CD4-positive, CD25-positive, alpha-beta regulatory T cell (primary cell): ENCODE measurements at regions not wholly inside any gene's neighbourhood (a gene's known extent, or its start where the extent isn't known, plus 50 kb on each side); places are given as distances from the start of the nearest gene placed in this dataset.
A peak's percentile ranks its signal among the peaks of the same experiment; 100 is the strongest.

Experiments
- ATAC-seq, 2 donors: fragments of 150-1000 bp; cut with Tn5 transposase; one replicate each; pipeline ENCODE4 v1.10.0; 2021; ENCODE audit warnings: low read depth in 2 of 2, moderate number of reproducible peaks in 2 of 2, moderate library complexity in 1 of 2
- DNase-seq, 3 donors: peaks; one replicate each; pipeline versions ENCODE4 v3.0.0 to v3.0.0-alpha.2; 2012 to 2022; ENCODE audit warnings: mixed read lengths in 1 of 3
- H3K27ac ChIP-seq: one replicate; pipeline ENCODE4 v1.7.0; 2013; ENCODE audit warnings: mild to moderate bottlenecking, low read length; ENCODE audit not compliant: insufficient read depth, poor library complexity, severe bottlenecking
- H3K27me3 ChIP-seq: one replicate; pipeline ENCODE4 v1.7.0; 2013; ENCODE audit warnings: low read length; ENCODE audit not compliant: control insufficient read depth, insufficient read depth
- H3K36me3 ChIP-seq: one replicate; pipeline ENCODE4 v1.7.0; 2013; ENCODE audit warnings: mild to moderate bottlenecking, low read length, moderate library complexity; ENCODE audit not compliant: control insufficient read depth, insufficient read depth
- H3K4me1 ChIP-seq: 2 replicates; pipeline ENCODE4 v1.7.0; 2013; ENCODE audit warnings: mild to moderate bottlenecking, low read length; ENCODE audit not compliant: insufficient read depth, control insufficient read depth, poor library complexity, severe bottlenecking
- H3K4me3 ChIP-seq: one replicate; pipeline ENCODE4 v1.7.0; 2013; ENCODE audit warnings: low read depth, mild to moderate bottlenecking, low read length, moderate library complexity
- H3K9me3 ChIP-seq, 2 experiments: 1 replicate in 1 of 2; 2 replicates in 1 of 2; pipeline ENCODE4 v1.7.0; 2013; ENCODE audit warnings: low read length in 2 of 2, mild to moderate bottlenecking in 1 of 2, moderate library complexity in 1 of 2; ENCODE audit not compliant: control insufficient read depth in 2 of 2
- H3K27ac Mint-ChIP-seq, 3 donors: one replicate each; pipeline ENCODE4 v1.8.0; 2020 to 2022; ENCODE audit warnings: mild to moderate bottlenecking in 3 of 3, mixed read lengths in 3 of 3, moderate library complexity in 2 of 3
- H3K27me3 Mint-ChIP-seq: one replicate; pipeline ENCODE4 v1.8.0; 2022; ENCODE audit warnings: mild to moderate bottlenecking, mixed read lengths
- H3K36me3 Mint-ChIP-seq: one replicate; pipeline ENCODE4 v1.8.0; 2020; ENCODE audit warnings: mixed read lengths
- H3K4me1 Mint-ChIP-seq, 4 donors: one replicate each; pipeline ENCODE4 v1.8.0; 2020 to 2022; ENCODE audit warnings: mixed read lengths in 4 of 4, mild to moderate bottlenecking in 1 of 4
- H3K4me3 Mint-ChIP-seq, 4 donors: one replicate each; pipeline ENCODE4 v1.8.0; 2020 to 2022; ENCODE audit warnings: mild to moderate bottlenecking in 4 of 4, mixed read lengths in 4 of 4, moderate library complexity in 3 of 4
- H3K9me3 Mint-ChIP-seq, 7 donors: one replicate each; pipeline ENCODE4 v1.8.0; 2020 to 2022; ENCODE audit warnings: mixed read lengths in 7 of 7, mild to moderate bottlenecking in 3 of 7, moderate library complexity in 2 of 7

GRCh38 chr18:43789234-43790000 lies 512.1 kb upstream of the SYT4 start:
- ATAC-seq (no peak), DNase-seq (no peak)
- Histone ChIP-seq H3K36me3 (no peaks in the 10 kb centered on the region), H3K27ac (no peak overlapping the region), H3K27me3 (no peaks in the 10 kb centered on the region), H3K4me1 (no peaks in the 10 kb centered on the region), H3K9me3 (no peaks in the 10 kb centered on the region), H3K4me3 (no peak overlapping the region)
- no peaks in the 10 kb centered on the region for H3K4me1 Mint-ChIP-seq
- peaks cover 0 to 9% (median 4%) of the 10 kb centered on the region in 7 donors for H3K9me3 Mint-ChIP-seq
- no peaks in the 10 kb centered on the region for H3K27me3 Mint-ChIP-seq
- H3K36me3 Mint-ChIP-seq = no peaks in the 10 kb centered on the region
- H3K27ac Mint-ChIP-seq = no peak overlapping the region
- H3K4me3 Mint-ChIP-seq = no peak overlapping the region

GRCh38 chr18:43793910-43794309 lies 516.6 kb upstream of the SYT4 start:
- no peaks in the 10 kb centered on the region for H3K27me3 Mint-ChIP-seq
- no peak overlapping the region for H3K4me3 Mint-ChIP-seq

GRCh38 chr18:43794363-43794762 lies 517.1 kb upstream of the SYT4 start:
- Mint-ChIP-seq H3K9me3 (peaks cover 0 to 7% (median 2%) of the 10 kb centered on the region in 7 donors), H3K4me1 (no peaks in the 10 kb centered on the region), H3K4me3 (no peak overlapping the region), H3K27me3 (no peaks in the 10 kb centered on the region), H3K27ac (no peak overlapping the region), H3K36me3 (no peaks in the 10 kb centered on the region)
- Histone ChIP-seq H3K9me3 (no peaks in the 10 kb centered on the region), H3K4me1 (no peaks in the 10 kb centered on the region), H3K36me3 (no peaks in the 10 kb centered on the region), H3K27me3 (no peaks in the 10 kb centered on the region), H3K27ac (no peak overlapping the region), H3K4me3 (no peak overlapping the region)
- ATAC-seq (no peak), DNase-seq (no peak)

More at GRCh38 chr18:43793910-43794309, 516.6 kb upstream of the SYT4 start:
- Histone ChIP-seq H3K4me1 (no peaks in the 10 kb centered on the region), H3K36me3 (no peaks in the 10 kb centered on the region), H3K27ac (no peak overlapping the region), H3K27me3 (no peaks in the 10 kb centered on the region), H3K4me3 (no peak overlapping the region), H3K9me3 (no peaks in the 10 kb centered on the region)
- no peak for DNase-seq
- no peak overlapping the region for H3K27ac Mint-ChIP-seq
- no peaks in the 10 kb centered on the region for H3K36me3 Mint-ChIP-seq
- no peaks in the 10 kb centered on the region for H3K4me1 Mint-ChIP-seq
- no peak for ATAC-seq
- H3K9me3 Mint-ChIP-seq = peaks cover 0 to 9% (median 2%) of the 10 kb centered on the region in 7 donors

- Mint-ChIP-seq H3K27ac (no peak overlapping the region), H3K36me3 (no peaks in the 10 kb centered on the region), H3K27me3 (no peaks in the 10 kb centered on the region), H3K4me1 (no peaks in the 10 kb centered on the region), H3K9me3 (peaks cover 2 to 13% (median 4%) of the 10 kb centered on the region in 7 donors), H3K4me3 (peak overlapping the region in 1 of 4 donors; percentile 65)
- DNase-seq = no peak
- Histone ChIP-seq H3K4me1 (no peaks in the 10 kb centered on the region), H3K4me3 (no peak overlapping the region), H3K36me3 (no peaks in the 10 kb centered on the region), H3K27me3 (no peaks in the 10 kb centered on the region), H3K9me3 (no peaks in the 10 kb centered on the region), H3K27ac (no peak overlapping the region)
- ATAC-seq = no peak
These were observed 520.1 kb upstream of the SYT4 start for GRCh38 chr18:43797347-43797746.

- ATAC-seq (no peak), DNase-seq (no peak)
- Histone ChIP-seq H3K27ac (no peak overlapping the region), H3K4me3 (no peak overlapping the region), H3K4me1 (no peaks in the 10 kb centered on the region), H3K27me3 (no peaks in the 10 kb centered on the region), H3K36me3 (no peaks in the 10 kb centered on the region), H3K9me3 (no peaks in the 10 kb centered on the region)
- Mint-ChIP-seq H3K9me3 (peaks cover 4 to 25% (median 9%) of the 10 kb centered on the region in 7 donors), H3K36me3 (no peaks in the 10 kb centered on the region), H3K4me3 (no peak overlapping the region), H3K27me3 (no peaks in the 10 kb centered on the region), H3K4me1 (no peaks in the 10 kb centered on the region), H3K27ac (no peak overlapping the region)
These were observed 523.3 kb upstream of the SYT4 start for GRCh38 chr18:43800584-43800983.

- Histone ChIP-seq H3K27ac (no peak overlapping the region), H3K27me3 (no peaks in the 10 kb centered on the region), H3K9me3 (no peaks in the 10 kb centered on the region), H3K4me1 (no peaks in the 10 kb centered on the region), H3K36me3 (no peaks in the 10 kb centered on the region), H3K4me3 (no peak overlapping the region)
- H3K4me1 Mint-ChIP-seq = no peaks in the 10 kb centered on the region
- ATAC-seq = no peak
- no peak for DNase-seq
- H3K27ac Mint-ChIP-seq = no peak overlapping the region
- no peaks in the 10 kb centered on the region for H3K36me3 Mint-ChIP-seq
- H3K27me3 Mint-ChIP-seq = no peaks in the 10 kb centered on the region
- H3K4me3 Mint-ChIP-seq = no peak overlapping the region
- H3K9me3 Mint-ChIP-seq = peaks cover 6 to 27% (median 14%) of the 10 kb centered on the region in 7 donors
These were observed 528.4 kb upstream of the SYT4 start for GRCh38 chr18:43805646-43806194.

- Mint-ChIP-seq H3K27me3 (no peaks in the 10 kb centered on the region), H3K27ac (no peak overlapping the region), H3K4me1 (no peaks in the 10 kb centered on the region), H3K9me3 (peaks cover 0 to 25% (median 5%) of the 10 kb centered on the region in 7 donors), H3K4me3 (no peak overlapping the region), H3K36me3 (no peaks in the 10 kb centered on the region)
- Histone ChIP-seq H3K9me3 (no peaks in the 10 kb centered on the region), H3K4me1 (no peaks in the 10 kb centered on the region), H3K4me3 (no peak overlapping the region), H3K36me3 (no peaks in the 10 kb centered on the region), H3K27ac (no peak overlapping the region), H3K27me3 (no peaks in the 10 kb centered on the region)
- no peak for DNase-seq
- no peak for ATAC-seq
These were observed 535.3 kb upstream of the SYT4 start for GRCh38 chr18:43812627-43813026.

GRCh38 chr18:43819397-43819796 lies 542.1 kb upstream of the SYT4 start:
- Mint-ChIP-seq H3K4me1 (no peaks in the 10 kb centered on the region), H3K27me3 (no peaks in the 10 kb centered on the region), H3K9me3 (peaks cover 0 to 28% (median 7%) of the 10 kb centered on the region in 7 donors), H3K4me3 (no peak overlapping the region), H3K36me3 (no peaks in the 10 kb centered on the region), H3K27ac (no peak overlapping the region)
- Histone ChIP-seq H3K4me3 (no peak overlapping the region), H3K27me3 (no peaks in the 10 kb centered on the region), H3K27ac (no peak overlapping the region), H3K4me1 (no peaks in the 10 kb centered on the region), H3K36me3 (no peaks in the 10 kb centered on the region), H3K9me3 (no peaks in the 10 kb centered on the region)
- ATAC-seq = no peak
- no peak for DNase-seq
